ENCODE measurements at regions not wholly inside any gene's neighbourhood (a gene's known extent, or its start where the extent isn't known, plus 50 kb on each side); places are given as distances from the start of the nearest gene placed in this dataset.

DNA sequence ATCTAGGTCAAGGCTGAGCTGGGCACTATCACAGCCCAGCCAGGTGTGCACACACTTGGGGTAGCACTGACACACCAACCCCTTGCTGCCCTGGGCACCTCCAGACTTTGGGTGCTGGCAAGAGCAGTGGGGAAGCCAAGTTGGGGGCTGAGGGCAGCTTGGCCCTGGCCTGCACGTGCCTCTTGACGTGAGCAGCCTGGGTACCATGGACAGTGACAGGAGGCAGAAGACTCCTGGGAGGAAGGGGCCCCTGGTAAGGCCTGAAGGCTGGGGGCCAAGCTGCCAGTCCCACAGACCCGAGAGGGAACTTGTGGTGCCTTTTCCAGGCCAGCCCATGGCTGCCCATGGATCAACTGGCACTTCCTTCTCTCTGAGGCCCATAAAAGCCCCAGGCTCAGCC lies 124.1 kb upstream of the SFSWAP start:
- TF ChIP-seq POLR2A (IDR thresholded peaks at IDR 0.05) (no peak), CTCF (IDR thresholded peaks at IDR 0.05) (no peak)

Measured in adrenal gland (tissue), 5 donors.